Neural cell (in vitro differentiated cells): ENCODE measurements at regions not wholly inside any gene's neighbourhood (a gene's known extent, or its start where the extent isn't known, plus 50 kb on each side); places are given as distances from the start of the nearest gene placed in this dataset.

Experiments used
- POLR2AphosphoS5 ChIP-seq: IDR thresholded peaks from 2 replicates; pipeline ENCODE4 v1.6.1; 2012
- TF ChIP-seq, protein P1 (sequence below): fragments of 450-650 bp; IDR thresholded peaks from 2 replicates; pipeline ENCODE4 v1.5.1; 2014; ENCODE audit warnings: antibody characterized with exemption, mild to moderate bottlenecking, moderate library complexity; ENCODE audit not compliant: poor library complexity, severe bottlenecking

DNA sequence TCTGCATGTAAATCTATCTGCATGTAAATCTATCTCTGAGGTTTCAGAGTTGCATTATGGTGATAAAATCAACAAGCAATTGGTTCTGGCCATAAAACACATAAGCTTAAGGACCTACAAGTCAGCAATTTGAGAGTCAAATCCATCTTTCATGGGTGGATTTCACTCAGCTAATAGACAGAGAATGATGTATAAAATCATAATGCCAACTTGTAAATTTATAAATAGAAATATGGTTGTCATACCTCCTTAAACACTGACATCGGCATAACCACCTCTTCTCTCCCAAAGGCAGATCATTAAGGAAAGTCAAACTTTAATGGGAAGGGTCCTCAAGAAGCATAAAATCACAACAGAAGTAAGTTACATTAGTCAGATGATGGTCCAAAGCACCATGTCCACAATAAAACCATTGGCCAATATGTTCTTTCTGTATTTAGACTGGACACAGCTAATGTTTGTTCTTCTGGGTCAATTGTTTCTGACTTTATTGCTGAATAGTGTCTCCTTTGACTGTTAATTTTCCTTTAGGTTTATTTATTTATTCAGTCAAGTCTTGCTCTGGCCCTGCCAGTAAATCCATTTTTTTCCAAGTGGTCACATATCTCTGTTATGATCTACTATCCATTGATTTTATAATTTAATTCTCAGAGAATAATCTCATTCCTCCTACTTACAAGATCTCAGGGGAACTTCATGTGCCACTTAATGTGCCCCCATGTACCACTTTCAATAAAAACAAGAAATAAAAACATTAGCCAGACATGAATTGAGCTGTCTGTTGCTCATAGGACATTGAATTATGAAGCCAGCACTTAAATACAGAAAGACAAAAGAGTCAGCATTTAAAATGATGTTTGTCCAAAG, 382.9 kb upstream of the IRAK1BP1 start:
- TF ChIP-seq, protein P1, sequence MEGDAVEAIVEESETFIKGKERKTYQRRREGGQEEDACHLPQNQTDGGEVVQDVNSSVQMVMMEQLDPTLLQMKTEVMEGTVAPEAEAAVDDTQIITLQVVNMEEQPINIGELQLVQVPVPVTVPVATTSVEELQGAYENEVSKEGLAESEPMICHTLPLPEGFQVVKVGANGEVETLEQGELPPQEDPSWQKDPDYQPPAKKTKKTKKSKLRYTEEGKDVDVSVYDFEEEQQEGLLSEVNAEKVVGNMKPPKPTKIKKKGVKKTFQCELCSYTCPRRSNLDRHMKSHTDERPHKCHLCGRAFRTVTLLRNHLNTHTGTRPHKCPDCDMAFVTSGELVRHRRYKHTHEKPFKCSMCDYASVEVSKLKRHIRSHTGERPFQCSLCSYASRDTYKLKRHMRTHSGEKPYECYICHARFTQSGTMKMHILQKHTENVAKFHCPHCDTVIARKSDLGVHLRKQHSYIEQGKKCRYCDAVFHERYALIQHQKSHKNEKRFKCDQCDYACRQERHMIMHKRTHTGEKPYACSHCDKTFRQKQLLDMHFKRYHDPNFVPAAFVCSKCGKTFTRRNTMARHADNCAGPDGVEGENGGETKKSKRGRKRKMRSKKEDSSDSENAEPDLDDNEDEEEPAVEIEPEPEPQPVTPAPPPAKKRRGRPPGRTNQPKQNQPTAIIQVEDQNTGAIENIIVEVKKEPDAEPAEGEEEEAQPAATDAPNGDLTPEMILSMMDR, result no peak
- no peak for TF ChIP-seq POLR2AphosphoS5
